AML-193 (cell line): ENCODE measurements at regions not wholly inside any gene's neighbourhood (a gene's known extent, or its start where the extent isn't known, plus 50 kb on each side); places are given as distances from the start of the nearest gene placed in this dataset.

Experiments used
- DNase-seq, 2 experiments: peaks; one replicate each; lab custom pipeline; 2025; lab: John Stamatoyannopoulos, UW

GRCh38 chr14:31943861-31944255 is 133.2 kb upstream of the ARHGAP5 start:
- no peak for DNase-seq

- no peak for DNase-seq
Observed at GRCh38 chr14:31944256-31945073, 132.6 kb upstream of the ARHGAP5 start.

GRCh38 chr14:31945074-31945613 is 132.0 kb upstream of the ARHGAP5 start:
- no peak for DNase-seq

- DNase-seq = no peak
Observed at GRCh38 chr14:31945701-31946100, 131.4 kb upstream of the ARHGAP5 start.

- no peak for DNase-seq
Observed at GRCh38 chr14:31947076-31947475, 130.0 kb upstream of the ARHGAP5 start.

- DNase-seq = no peak
Observed at GRCh38 chr14:31947680-31948595, 129.2 kb upstream of the ARHGAP5 start.

GRCh38 chr14:31949709-31950108 is 127.4 kb upstream of the ARHGAP5 start:
- no peak for DNase-seq

- no peak for DNase-seq
Observed at GRCh38 chr14:31950331-31950730, 126.8 kb upstream of the ARHGAP5 start.

- DNase-seq = no peak
Observed at GRCh38 chr14:31950764-31951637, 126.1 kb upstream of the ARHGAP5 start.

GRCh38 chr14:31951638-31951964 is 125.5 kb upstream of the ARHGAP5 start:
- DNase-seq = no peak

- DNase-seq = no peak
Observed at GRCh38 chr14:31952573-31952972, 124.5 kb upstream of the ARHGAP5 start.

- no peak for DNase-seq
Observed at GRCh38 chr14:31953210-31953609, 123.9 kb upstream of the ARHGAP5 start.

- no peak for DNase-seq
Observed at GRCh38 chr14:31954991-31955390, 122.1 kb upstream of the ARHGAP5 start.

- no peak for DNase-seq
Observed at GRCh38 chr14:31955936-31956579, 121.0 kb upstream of the ARHGAP5 start.

- DNase-seq = no peak
Observed at GRCh38 chr14:31957565-31957964, 119.5 kb upstream of the ARHGAP5 start.

- DNase-seq = no peak
Observed at GRCh38 chr14:31960039-31960438, 117.1 kb upstream of the ARHGAP5 start.

GRCh38 chr14:31961896-31962295 is 115.2 kb upstream of the ARHGAP5 start:
- DNase-seq = no peak

GRCh38 chr14:31962920-31963319 is 114.2 kb upstream of the ARHGAP5 start:
- DNase-seq = no peak

- no peak for DNase-seq
Observed at GRCh38 chr14:31963587-31963986, 113.5 kb upstream of the ARHGAP5 start.

GRCh38 chr14:31964490-31964889 is 112.6 kb upstream of the ARHGAP5 start:
- no peak for DNase-seq

GRCh38 chr14:31965071-31965734 is 111.9 kb upstream of the ARHGAP5 start:
- no peak for DNase-seq
